ENCODE measurements at regions not wholly inside any gene's neighbourhood (a gene's known extent, or its start where the extent isn't known, plus 50 kb on each side); places are given as distances from the start of the nearest gene placed in this dataset.

GRCh38 chr13:94816256-94816655, 103.9 kb upstream of the SOX21 start:
- intact Hi-C loops (cut with DNase I; ENCODE audit: low total_unique reads) = no loop called here

GRCh38 chr13:94813920-94814475, 101.7 kb upstream of the SOX21 start:
- no peak overlapping the region for H3K27ac ChIP-seq
- 71 to 84% (median 74%) methylated on average over 4 of the region's 4 CpGs for WGBS, 5 donors
- H3K36me3 ChIP-seq = no peaks in the 10 kb centered on the region
- TF ChIP-seq CTCF (IDR thresholded peaks at IDR 0.05 in 8 of 11, conservative IDR thresholded peaks at IDR 0.05 in 3 of 11) (no peak), POLR2A (IDR thresholded peaks at IDR 0.05) (no peak), POLR2AphosphoS5 (IDR thresholded peaks at IDR 0.05) (no peak)
- H3K4me3 ChIP-seq = no peak overlapping the region
- intact Hi-C loops (cut with DNase I; ENCODE audit: low total_unique reads) = no loop called here
- no peaks in the 10 kb centered on the region for H3K9me3 ChIP-seq
- H3K27me3 ChIP-seq (replicated peaks in 1 of 7) = no peaks in the 10 kb centered on the region
- no peaks in the 10 kb centered on the region for H3K4me1 ChIP-seq
- no peak for DNase-seq

More at GRCh38 chr13:94816256-94816655, 103.9 kb upstream of the SOX21 start:
- WGBS, 5 donors = 92 to 98% (median 96%) methylated on average over 7 of the region's 7 CpGs
- TF ChIP-seq POLR2AphosphoS5 (IDR thresholded peaks at IDR 0.05) = no peak
- no peak for TF ChIP-seq POLR2A (IDR thresholded peaks at IDR 0.05)
- no peak for TF ChIP-seq CTCF (IDR thresholded peaks at IDR 0.05 in 8 of 11, conservative IDR thresholded peaks at IDR 0.05 in 3 of 11)
- Histone ChIP-seq H3K36me3 (no peaks in the 10 kb centered on the region), H3K9me3 (no peaks in the 10 kb centered on the region), H3K4me3 (no peak overlapping the region), H3K4me1 (no peaks in the 10 kb centered on the region), H3K27me3 (replicated peaks in 1 of 7) (peaks cover 0 to under 1% (median 0%) of the 10 kb centered on the region in 7 donors), H3K27ac (no peak overlapping the region)
- no peak for DNase-seq

- no peak for DNase-seq
- intact Hi-C loops (cut with DNase I; ENCODE audit: low total_unique reads) = no loop called here
These were observed 99.4 kb upstream of the SOX21 start for GRCh38 chr13:94811753-94812152.

DNA sequence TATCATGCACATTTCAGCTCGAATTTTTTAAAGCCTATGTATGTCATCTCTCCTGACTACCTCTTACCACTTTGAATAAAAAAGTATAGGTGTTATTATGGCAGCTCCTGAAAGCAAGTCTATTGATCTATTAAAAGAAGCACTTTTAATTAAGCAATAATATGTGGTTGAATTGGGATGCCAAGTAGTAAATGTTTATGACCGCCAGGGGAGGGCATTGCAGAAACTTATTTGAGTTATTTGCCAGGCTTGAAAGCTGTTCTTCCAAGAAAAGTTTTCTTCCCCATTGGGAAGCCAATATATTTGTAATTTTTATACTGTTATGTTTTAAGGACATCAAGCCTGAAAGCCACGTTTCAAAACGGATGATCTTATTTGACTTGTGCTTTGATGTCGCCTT, 88.1 kb upstream of the SOX21 start:
- H3K4me3 ChIP-seq = no peak overlapping the region
- H3K4me1 ChIP-seq = no peaks in the 10 kb centered on the region
- no peaks in the 10 kb centered on the region for H3K27me3 ChIP-seq (replicated peaks in 1 of 7)
- H3K36me3 ChIP-seq = no peaks in the 10 kb centered on the region
- intact Hi-C loops (cut with DNase I; ENCODE audit: low total_unique reads) = no loop called here
- H3K27ac ChIP-seq = no peak overlapping the region
- TF ChIP-seq CTCF (IDR thresholded peaks at IDR 0.05 in 8 of 11, conservative IDR thresholded peaks at IDR 0.05 in 3 of 11) (no peak), POLR2A (IDR thresholded peaks at IDR 0.05) (no peak), POLR2AphosphoS5 (IDR thresholded peaks at IDR 0.05) (no peak)
- no peaks in the 10 kb centered on the region for H3K9me3 ChIP-seq
- WGBS, 5 donors = 67 to 86% (median 74%) methylated on average over 5 of the region's 5 CpGs
- DNase-seq = no peak

More at GRCh38 chr13:94811753-94812152, 99.4 kb upstream of the SOX21 start:
- no peaks in the 10 kb centered on the region for H3K9me3 ChIP-seq
- no peak overlapping the region for H3K27ac ChIP-seq
- H3K27me3 ChIP-seq (replicated peaks in 1 of 7) = no peaks in the 10 kb centered on the region
- TF ChIP-seq POLR2A (IDR thresholded peaks at IDR 0.05) = no peak
- TF ChIP-seq CTCF (IDR thresholded peaks at IDR 0.05 in 8 of 11, conservative IDR thresholded peaks at IDR 0.05 in 3 of 11) = no peak
- no peaks in the 10 kb centered on the region for H3K4me1 ChIP-seq
- no peak overlapping the region for H3K4me3 ChIP-seq
- no peaks in the 10 kb centered on the region for H3K36me3 ChIP-seq

All from spleen (tissue), 11 donors.